AG10803 (cell line): ENCODE measurements at regions not wholly inside any gene's neighbourhood (a gene's known extent, or its start where the extent isn't known, plus 50 kb on each side); places are given as distances from the start of the nearest gene placed in this dataset.

Experiments
- DNase-seq: peaks from one replicate; pipeline ENCODE4 v3.0.0; 2010; ENCODE audit warnings: low read depth
- H3K4me3 ChIP-seq: 2 replicates; pipeline ENCODE4 v1.5.1; 2011; ENCODE audit warnings: mild to moderate bottlenecking, low read length, control low read depth
- CTCF ChIP-seq: conservative IDR thresholded peaks from 2 replicates; pipeline ENCODE4 v1.5.1; 2011; ENCODE audit warnings: mild to moderate bottlenecking, low read length, control low read depth, inconsistent platforms

- no peak for TF ChIP-seq CTCF
- no peak for DNase-seq
- H3K4me3 ChIP-seq, result no peak overlapping the region
Observed at GRCh38 chrX:149221230-149221629, 283.9 kb downstream of the IDS start.

- TF ChIP-seq CTCF, result no peak
- no peak for DNase-seq
- H3K4me3 ChIP-seq, result no peak overlapping the region
Observed at GRCh38 chrX:149213264-149213663, 291.8 kb downstream of the IDS start.

- no peak for TF ChIP-seq CTCF
- no peak overlapping the region for H3K4me3 ChIP-seq
- no peak for DNase-seq
Observed at GRCh38 chrX:149208307-149208706, 296.8 kb downstream of the IDS start.

- H3K4me3 ChIP-seq, result no peak overlapping the region
- no peak for TF ChIP-seq CTCF
- no peak for DNase-seq
Observed at GRCh38 chrX:149207518-149207917, 297.6 kb downstream of the IDS start.

GRCh38 chrX:149205937-149206336, 299.2 kb downstream of the IDS start:
- DNase-seq, result no peak
- no peak for TF ChIP-seq CTCF
- H3K4me3 ChIP-seq, result no peak overlapping the region

GRCh38 chrX:149205081-149205480, 300.0 kb downstream of the IDS start:
- no peak for TF ChIP-seq CTCF
- no peak overlapping the region for H3K4me3 ChIP-seq
- no peak for DNase-seq

GRCh38 chrX:149199734-149200133, 305.4 kb downstream of the IDS start:
- no peak overlapping the region for H3K4me3 ChIP-seq
- no peak for DNase-seq
- TF ChIP-seq CTCF, result no peak
